Activated naive CD4-positive, alpha-beta T cell treated with anti-CD3 and anti-CD28 coated beads for 36 hours (primary cell): ENCODE measurements at regions not wholly inside any gene's neighbourhood (a gene's known extent, or its start where the extent isn't known, plus 50 kb on each side); places are given as distances from the start of the nearest gene placed in this dataset.
"Not testable (repeated sequence)": the region's sequence is repeated elsewhere in the genome, so short reads cannot be mapped to it uniquely, and the experiment has no call there.

Experiments used
- CTCF ChIA-PET: fragments of 350-600 bp; sonication (Branson Sonifier 250); formaldehyde crosslinking; loops from one replicate; lab custom pipeline; 2021; ENCODE audit warnings: antibody characterized with exemption; lab: Charles Lee
- DNase-seq: peaks from one replicate; pipeline ENCODE4 v3.0.0-alpha.2; 2020
- H3K27ac Mint-ChIP-seq: one replicate; pipeline ENCODE4 v1.8.0; 2021; ENCODE audit warnings: mild to moderate bottlenecking, mixed read lengths
- H3K27me3 Mint-ChIP-seq: one replicate; pipeline ENCODE4 v1.8.0; 2021; ENCODE audit warnings: low read depth, mixed read lengths
- H3K36me3 Mint-ChIP-seq: one replicate; pipeline ENCODE4 v1.8.0; 2021; ENCODE audit warnings: low read depth, mixed read lengths
- H3K4me1 Mint-ChIP-seq: one replicate; pipeline ENCODE4 v1.8.0; 2021; ENCODE audit warnings: low read depth, mixed read lengths
- H3K4me3 Mint-ChIP-seq: one replicate; pipeline ENCODE4 v1.8.0; 2021; ENCODE audit warnings: mild to moderate bottlenecking, moderate library complexity, mixed read lengths
- H3K9me3 Mint-ChIP-seq: one replicate; pipeline ENCODE4 v1.8.0; 2021; ENCODE audit warnings: mixed read lengths
- intact Hi-C: fragments of 100-400 bp; cut with micrococcal nuclease; formaldehyde crosslinking; loops from one replicate; pipeline ENCODE4 v1.15.1; 2023

DNA sequence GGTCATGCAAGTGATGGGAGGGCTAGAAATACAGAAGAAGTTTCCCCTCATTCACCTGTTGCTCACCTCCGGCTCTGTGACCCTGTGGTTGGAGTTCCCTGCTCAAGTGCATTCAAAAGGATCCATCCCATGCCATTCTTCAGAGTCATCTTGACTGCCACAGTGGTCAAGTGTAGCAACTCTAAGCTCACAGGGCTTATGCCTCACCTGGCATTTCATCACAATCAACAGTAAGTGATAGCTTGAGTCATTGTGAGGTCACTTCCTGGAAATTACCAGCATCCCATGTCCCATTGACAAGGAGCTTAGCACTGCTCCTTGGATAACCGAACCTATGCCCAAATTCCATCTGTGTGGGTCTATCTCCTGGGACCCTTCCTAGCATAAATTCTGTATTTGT lies 55.6 kb downstream of the OR4C45 start:
- H3K27ac Mint-ChIP-seq, result no peak overlapping the region
- CTCF ChIA-PET, result no interaction called here
- no peaks in the 10 kb centered on the region for H3K36me3 Mint-ChIP-seq
- DNase-seq, result no peak
- intact Hi-C loops, result no loop called here
- H3K4me1 Mint-ChIP-seq, result no peaks in the 10 kb centered on the region
- no peaks in the 10 kb centered on the region for H3K9me3 Mint-ChIP-seq
- H3K27me3 Mint-ChIP-seq, result no peaks in the 10 kb centered on the region
- H3K4me3 Mint-ChIP-seq, result no peak overlapping the region

DNA sequence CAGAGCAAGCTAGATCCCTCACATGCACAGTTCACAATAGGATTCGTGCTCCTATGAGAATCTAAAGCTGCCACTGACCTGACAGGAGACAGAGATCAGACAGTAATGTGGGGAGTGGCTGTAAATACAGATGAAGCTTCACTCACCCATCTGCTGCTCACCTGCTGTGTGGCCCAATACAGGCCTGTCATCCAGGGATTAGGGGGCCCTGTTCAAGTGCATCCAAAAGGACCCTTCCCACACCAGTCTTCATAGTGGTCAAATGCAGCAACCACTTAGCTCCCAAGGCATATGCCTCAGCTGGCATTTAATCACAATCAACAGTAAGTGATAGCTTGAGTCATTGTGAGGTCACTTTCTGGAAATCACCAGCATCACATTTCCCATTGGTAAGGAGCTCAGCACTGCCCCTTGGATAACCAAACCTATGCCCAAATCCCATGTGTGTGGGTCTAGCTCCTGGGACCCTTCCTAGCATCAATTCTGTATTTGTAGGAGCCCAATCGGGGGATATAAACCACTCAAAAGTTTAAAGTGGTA lies 65.6 kb downstream of the OR4C45 start:
- Mint-ChIP-seq H3K9me3 (no peaks in the 10 kb centered on the region), H3K27ac (no peak overlapping the region), H3K27me3 (no peaks in the 10 kb centered on the region), H3K4me3 (no peak overlapping the region), H3K4me1 (no peaks in the 10 kb centered on the region), H3K36me3 (no peaks in the 10 kb centered on the region)
- intact Hi-C loops, result no loop called here
- no peak for DNase-seq
- CTCF ChIA-PET, result no interaction called here

DNA sequence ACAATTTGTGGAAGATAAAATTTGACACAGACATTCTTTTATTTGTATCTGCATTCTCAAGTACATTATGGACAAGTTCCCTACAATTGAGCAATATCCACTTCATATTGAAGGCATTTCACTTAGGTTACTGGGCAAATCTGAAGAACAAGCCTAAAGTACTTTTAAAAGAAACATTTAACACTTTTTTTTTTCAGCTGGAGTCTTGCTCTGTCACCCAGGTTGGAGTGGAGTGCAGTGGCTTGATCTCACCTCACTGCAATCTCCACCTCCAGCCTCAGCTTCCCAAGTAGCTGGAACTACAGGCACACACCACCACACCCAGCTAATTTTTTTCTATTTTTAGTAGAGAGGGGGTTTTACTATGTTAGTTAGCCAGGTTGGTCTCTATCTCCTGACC lies 70.2 kb downstream of the OR4C45 start:
- no peak for DNase-seq
- no peaks in the 10 kb centered on the region for H3K36me3 Mint-ChIP-seq

DNA sequence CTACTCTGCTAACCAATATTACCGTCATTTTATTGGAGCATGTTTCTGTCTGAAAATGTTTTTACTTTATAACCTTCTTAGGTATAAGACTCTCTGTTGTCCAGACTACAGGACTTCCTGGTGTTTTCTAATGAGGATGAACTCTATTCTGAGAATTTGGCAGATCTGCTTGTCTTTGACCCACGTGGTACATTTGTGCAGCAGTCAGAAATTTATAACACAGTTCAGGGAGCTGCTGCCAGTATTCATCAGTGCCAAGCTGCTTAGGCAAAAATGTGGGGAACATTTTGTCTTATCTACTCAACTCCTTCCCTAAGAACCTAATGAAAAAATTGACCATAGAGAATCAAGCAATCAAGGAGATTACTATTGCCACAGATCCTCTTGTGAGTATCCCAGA lies 108.0 kb downstream of the OR4C45 start:
- H3K27ac Mint-ChIP-seq, H3K4me1 Mint-ChIP-seq, H3K9me3 Mint-ChIP-seq, DNase-seq, H3K4me3 Mint-ChIP-seq, intact Hi-C loops, CTCF ChIA-PET, H3K36me3 Mint-ChIP-seq, H3K27me3 Mint-ChIP-seq: not testable (repeated sequence)

More for the DNA sequence above, 70.2 kb downstream of the OR4C45 start:
- no peaks in the 10 kb centered on the region for H3K4me1 Mint-ChIP-seq
- H3K27me3 Mint-ChIP-seq, result no peaks in the 10 kb centered on the region
- no peaks in the 10 kb centered on the region for H3K9me3 Mint-ChIP-seq
- CTCF ChIA-PET, result no interaction called here
- H3K27ac Mint-ChIP-seq, result no peak overlapping the region
- intact Hi-C loops, result no loop called here
- no peak overlapping the region for H3K4me3 Mint-ChIP-seq

DNA sequence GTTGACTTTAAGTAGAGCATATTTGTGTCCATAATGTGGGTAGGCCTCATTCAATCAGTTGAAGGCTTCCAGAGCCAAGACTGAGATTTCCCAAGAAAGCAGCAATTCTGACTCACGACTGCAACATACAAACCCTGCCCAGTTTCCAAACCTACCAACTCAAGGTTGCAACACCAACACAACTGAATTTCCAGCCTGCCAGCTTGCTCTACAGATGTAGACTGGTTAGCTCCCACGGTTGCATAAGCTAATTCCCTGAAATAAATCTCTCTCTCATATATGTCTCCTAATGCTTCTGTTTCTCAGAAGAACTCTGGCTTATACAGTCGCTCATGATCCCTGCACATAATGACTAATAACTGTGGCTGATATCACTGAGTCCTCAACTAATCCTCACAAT lies 113.6 kb downstream of the OR4C45 start:
- H3K36me3 Mint-ChIP-seq, H3K27me3 Mint-ChIP-seq, H3K4me3 Mint-ChIP-seq, CTCF ChIA-PET, H3K4me1 Mint-ChIP-seq, DNase-seq, intact Hi-C loops, H3K27ac Mint-ChIP-seq: not testable (repeated sequence)
- peaks cover 15% of the 10 kb centered on the region for H3K9me3 Mint-ChIP-seq

DNA sequence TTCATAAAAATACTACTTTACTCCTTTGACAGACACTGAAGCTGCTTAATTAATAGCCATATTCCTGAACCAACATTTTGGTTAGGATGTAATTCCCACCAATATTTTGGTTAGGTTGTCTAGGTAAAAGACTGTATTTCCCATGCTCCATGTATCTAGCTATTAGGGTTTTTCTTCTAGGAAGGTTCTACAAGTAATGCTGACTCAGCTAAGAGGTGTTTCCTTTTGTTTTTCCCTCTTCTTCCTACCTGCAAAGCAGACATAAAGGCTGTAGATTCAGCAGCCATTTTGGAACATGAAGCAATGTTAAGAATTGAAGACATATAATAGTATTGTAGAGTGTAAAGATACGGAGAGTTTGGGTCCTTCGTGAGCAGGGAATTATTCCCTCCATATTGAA lies 115.3 kb downstream of the OR4C45 start:
- H3K36me3 Mint-ChIP-seq, intact Hi-C loops: not testable (repeated sequence)

DNA sequence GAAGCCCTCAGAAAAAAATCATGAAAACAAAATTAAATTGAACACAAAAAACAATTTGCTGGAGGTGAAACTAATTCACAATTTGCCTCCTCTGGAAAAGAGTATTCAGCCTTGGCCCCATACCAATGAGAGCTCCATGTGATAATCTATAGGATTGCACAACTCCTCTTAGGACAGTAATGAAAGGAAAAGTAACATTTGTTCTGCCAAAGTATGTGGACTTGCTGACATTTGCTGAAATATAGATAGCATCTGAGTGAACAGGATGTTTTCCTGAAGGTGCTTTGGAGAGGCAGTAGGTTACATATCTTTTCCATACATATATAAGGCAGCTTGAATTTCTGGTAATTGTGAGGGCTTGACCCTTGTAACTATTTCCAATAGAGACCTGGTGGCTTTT lies 122.8 kb downstream of the OR4C45 start:
- CTCF ChIA-PET, result no interaction called here
- H3K4me1 Mint-ChIP-seq, result no peaks in the 10 kb centered on the region
- DNase-seq, result no peak
- H3K27ac Mint-ChIP-seq, result no peak overlapping the region
- intact Hi-C loops, result no loop called here
- no peaks in the 10 kb centered on the region for H3K27me3 Mint-ChIP-seq
- no peaks in the 10 kb centered on the region for H3K36me3 Mint-ChIP-seq
- no peak overlapping the region for H3K4me3 Mint-ChIP-seq
- peaks cover 20% of the 10 kb centered on the region for H3K9me3 Mint-ChIP-seq

More for the DNA sequence above, 115.3 kb downstream of the OR4C45 start:
- H3K4me1 Mint-ChIP-seq, H3K27me3 Mint-ChIP-seq, H3K4me3 Mint-ChIP-seq, DNase-seq, H3K27ac Mint-ChIP-seq, CTCF ChIA-PET: not testable (repeated sequence)
- peaks cover 20% of the 10 kb centered on the region for H3K9me3 Mint-ChIP-seq

DNA sequence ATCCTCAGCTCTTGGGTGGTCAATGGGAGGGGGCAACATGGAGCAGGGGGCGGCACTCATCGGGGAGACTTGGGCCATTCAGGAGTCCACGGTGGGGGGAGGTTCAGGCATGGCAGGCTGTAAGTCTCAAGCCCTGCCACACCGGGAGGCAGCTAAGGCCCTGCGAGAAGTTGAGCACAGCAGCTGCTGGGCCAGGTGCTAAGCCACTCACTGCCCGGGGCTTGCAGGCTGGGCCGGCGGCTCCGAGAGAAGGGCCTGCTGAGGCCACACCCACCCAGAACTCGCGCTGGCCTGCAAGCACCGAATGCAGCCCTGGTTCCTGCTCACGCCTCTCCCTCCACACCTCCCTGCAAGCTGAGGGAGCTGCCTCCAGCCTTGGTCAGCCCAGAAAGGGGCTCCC lies 131.4 kb downstream of the OR4C45 start:
- Mint-ChIP-seq H3K4me3 (no peak overlapping the region), H3K36me3 (no peaks in the 10 kb centered on the region), H3K27ac (no peak overlapping the region), H3K9me3 (peaks cover 14% of the 10 kb centered on the region), H3K27me3 (no peaks in the 10 kb centered on the region), H3K4me1 (no peaks in the 10 kb centered on the region)
- CTCF ChIA-PET, result no interaction called here
- no peak for DNase-seq
- intact Hi-C loops, result no loop called here

DNA sequence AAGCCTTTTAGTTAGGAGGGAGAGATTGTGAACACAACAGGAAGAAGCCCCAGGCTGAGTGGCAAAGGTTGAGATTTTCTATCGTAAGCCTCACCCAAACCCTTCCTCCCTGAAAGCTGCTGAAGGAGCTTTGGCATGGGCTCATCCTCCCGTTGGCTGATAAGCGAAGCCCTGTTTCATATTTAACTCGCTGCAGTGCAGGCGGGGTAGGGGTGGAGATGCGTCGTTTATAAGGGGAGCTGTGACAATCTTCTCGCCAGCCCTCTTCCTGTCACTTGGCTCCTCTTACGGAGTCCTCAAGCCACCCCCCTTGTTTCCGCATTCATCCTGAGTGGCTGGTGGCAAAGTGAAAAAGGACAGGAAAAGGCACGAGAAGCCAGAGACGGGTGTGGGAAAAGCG lies 137.0 kb downstream of the OR4C45 start:
- no peak overlapping the region for H3K4me3 Mint-ChIP-seq
- H3K9me3 Mint-ChIP-seq, result peaks cover 8% of the 10 kb centered on the region
- DNase-seq, result no peak
- intact Hi-C loops, result no loop called here
- CTCF ChIA-PET, result no interaction called here
- no peaks in the 10 kb centered on the region for H3K27me3 Mint-ChIP-seq
- H3K4me1 Mint-ChIP-seq, result no peaks in the 10 kb centered on the region
- H3K27ac Mint-ChIP-seq, result no peak overlapping the region
- H3K36me3 Mint-ChIP-seq, result no peaks in the 10 kb centered on the region

DNA sequence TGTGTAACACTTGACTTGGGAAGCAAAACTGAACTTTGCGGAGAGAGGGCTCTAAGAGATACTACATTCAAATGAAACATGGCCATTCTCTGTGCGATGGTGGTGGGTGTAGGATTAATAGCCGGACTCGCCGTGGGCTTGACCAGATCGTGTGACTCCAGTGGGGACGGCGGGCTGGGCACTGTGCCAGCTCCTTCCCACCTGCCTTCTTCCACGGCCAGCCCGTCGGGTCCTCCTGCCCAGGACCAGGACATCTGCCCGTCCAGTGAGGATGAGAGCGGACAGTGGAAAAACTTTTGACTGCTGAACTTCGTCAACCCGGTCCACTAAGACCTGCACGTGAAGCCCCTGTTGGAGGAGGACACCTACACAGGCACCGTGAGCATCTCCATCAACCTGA lies 137.4 kb downstream of the OR4C45 start:
- DNase-seq, result no peak
- no peak overlapping the region for H3K4me3 Mint-ChIP-seq
- no peaks in the 10 kb centered on the region for H3K27me3 Mint-ChIP-seq
- no peaks in the 10 kb centered on the region for H3K4me1 Mint-ChIP-seq
- H3K9me3 Mint-ChIP-seq, result peaks cover 10% of the 10 kb centered on the region
- CTCF ChIA-PET, result no interaction called here
- no peaks in the 10 kb centered on the region for H3K36me3 Mint-ChIP-seq
- no peak overlapping the region for H3K27ac Mint-ChIP-seq
- intact Hi-C loops, result no loop called here

DNA sequence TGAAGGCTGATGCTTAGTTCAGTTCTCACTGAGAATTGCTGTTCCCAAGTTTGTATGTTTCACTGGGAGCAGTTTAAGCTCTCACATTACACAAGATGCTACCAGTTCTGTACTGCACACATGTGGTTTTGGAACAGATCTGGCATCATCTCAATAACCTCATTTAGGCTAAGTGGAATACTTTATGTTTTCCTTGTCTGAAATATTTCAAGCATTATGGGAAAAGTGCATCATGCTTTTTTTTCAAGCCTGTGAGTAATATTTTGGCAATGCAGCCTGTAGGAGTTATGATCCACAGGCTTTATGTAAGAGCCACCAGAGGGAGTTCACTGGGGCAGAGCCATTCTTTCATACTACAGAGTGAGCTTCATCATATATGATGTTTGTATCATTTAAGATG lies 141.5 kb downstream of the OR4C45 start:
- H3K27me3 Mint-ChIP-seq, result no peaks in the 10 kb centered on the region
- CTCF ChIA-PET, result no interaction called here
- no peak overlapping the region for H3K27ac Mint-ChIP-seq
- H3K4me3 Mint-ChIP-seq, result no peak overlapping the region
- H3K36me3 Mint-ChIP-seq, result no peaks in the 10 kb centered on the region
- peaks cover 17% of the 10 kb centered on the region for H3K9me3 Mint-ChIP-seq
- intact Hi-C loops, result no loop called here
- DNase-seq, result no peak
- H3K4me1 Mint-ChIP-seq, result no peaks in the 10 kb centered on the region

DNA sequence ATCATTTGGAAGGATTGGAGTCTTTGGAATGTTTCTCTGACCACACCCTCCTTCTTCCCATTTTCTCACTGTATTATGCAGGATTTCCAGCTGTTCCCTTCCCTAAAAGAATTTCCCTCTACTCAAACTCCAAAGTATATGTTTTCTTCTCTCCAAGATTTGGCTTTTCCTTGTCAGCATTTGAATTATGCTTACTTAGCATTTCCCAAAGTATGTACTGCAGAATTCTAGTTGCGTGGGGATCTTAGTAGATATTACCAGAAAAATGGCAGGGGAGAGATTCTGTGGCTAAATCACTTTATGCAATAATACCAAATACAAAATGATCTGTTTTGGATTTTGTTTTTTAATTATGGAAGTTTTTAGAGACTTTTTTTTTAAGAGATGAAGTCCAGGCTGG lies 142.3 kb downstream of the OR4C45 start:
- DNase-seq, result no peak
- Mint-ChIP-seq H3K36me3 (no peaks in the 10 kb centered on the region), H3K4me1 (no peaks in the 10 kb centered on the region), H3K27me3 (no peaks in the 10 kb centered on the region), H3K9me3 (peaks cover 17% of the 10 kb centered on the region), H3K4me3 (no peak overlapping the region), H3K27ac (no peak overlapping the region)
- intact Hi-C loops, result no loop called here
- CTCF ChIA-PET, result no interaction called here

DNA sequence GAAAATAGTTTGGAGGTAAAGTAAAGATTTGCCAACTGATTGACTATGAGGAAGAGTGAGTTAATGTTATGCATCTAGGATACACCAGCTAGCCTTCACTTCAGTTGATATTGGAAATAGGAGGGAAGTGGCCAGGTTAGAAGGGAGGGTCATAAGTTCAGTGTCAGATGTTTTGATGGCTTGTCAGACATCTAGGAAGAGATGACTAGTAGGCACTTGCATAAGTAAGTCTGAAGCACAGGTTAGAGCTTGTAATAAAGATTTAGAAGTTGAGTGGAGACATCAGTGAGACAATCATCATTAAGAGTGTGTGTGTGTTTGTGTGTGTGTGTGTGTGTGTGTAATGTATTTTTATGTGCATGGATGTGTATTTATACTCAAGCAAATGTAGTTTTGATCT lies 146.1 kb downstream of the OR4C45 start:
- no peaks in the 10 kb centered on the region for H3K36me3 Mint-ChIP-seq
- H3K4me3 Mint-ChIP-seq, result no peak overlapping the region
- H3K4me1 Mint-ChIP-seq, result no peaks in the 10 kb centered on the region
- intact Hi-C loops, result no loop called here
- no peak for DNase-seq
- no peaks in the 10 kb centered on the region for H3K27me3 Mint-ChIP-seq
- H3K27ac Mint-ChIP-seq, result no peak overlapping the region
- CTCF ChIA-PET, result no interaction called here
- H3K9me3 Mint-ChIP-seq, result peaks cover 11% of the 10 kb centered on the region

DNA sequence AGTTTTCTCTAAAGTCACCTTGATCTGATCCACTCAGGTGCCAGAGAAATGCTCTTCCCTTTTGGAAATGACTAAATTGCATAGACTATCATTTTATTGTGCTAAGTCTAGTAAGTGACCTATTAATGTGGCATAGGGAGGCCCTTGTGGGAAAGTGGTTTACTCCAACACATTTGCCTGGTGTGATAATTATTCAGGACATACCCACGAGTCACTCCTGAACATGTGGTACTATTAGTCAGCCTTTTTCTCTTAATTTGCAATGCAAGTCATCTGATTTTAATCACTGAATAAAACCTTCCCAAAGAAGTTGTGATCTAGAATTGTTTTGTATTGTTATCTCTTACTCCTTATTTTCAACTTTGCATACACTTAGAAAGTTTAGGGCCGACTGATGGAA lies 148.7 kb downstream of the OR4C45 start:
- Mint-ChIP-seq H3K4me3 (no peak overlapping the region), H3K36me3 (no peaks in the 10 kb centered on the region), H3K9me3 (peaks cover 15% of the 10 kb centered on the region), H3K27ac (no peak overlapping the region), H3K27me3 (no peaks in the 10 kb centered on the region), H3K4me1 (no peaks in the 10 kb centered on the region)
- CTCF ChIA-PET, result no interaction called here
- no peak for DNase-seq
- intact Hi-C loops, result no loop called here
